Nucleus accumbens (tissue), 56 donors: ENCODE measurements at regions not wholly inside any gene's neighbourhood (a gene's known extent, or its start where the extent isn't known, plus 50 kb on each side); places are given as distances from the start of the nearest gene placed in this dataset.

Experiments
- DNase-seq, 56 donors: peaks; one replicate each; lab custom pipeline; 2025; lab: John Stamatoyannopoulos, UW

DNA sequence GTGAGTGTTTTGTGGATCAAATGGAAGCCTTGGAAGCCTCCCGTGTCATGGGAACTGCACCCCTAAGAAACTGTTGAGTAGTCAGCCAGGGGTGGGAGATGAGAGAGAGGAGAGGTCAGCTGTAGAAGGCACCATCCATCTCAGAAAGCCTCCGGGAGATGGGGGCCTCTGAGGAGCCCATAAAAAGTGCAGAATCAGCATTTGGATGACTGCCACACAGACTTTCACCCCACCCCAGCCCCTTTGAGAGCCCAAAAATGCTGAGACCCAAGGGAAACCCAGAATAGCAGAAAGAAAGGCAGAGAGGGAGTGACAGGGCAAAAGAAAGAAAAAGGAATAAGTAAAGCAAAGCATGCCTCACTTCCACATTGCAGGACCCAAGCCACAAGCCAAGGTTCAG, 443.1 kb upstream of the ZEB2 start:
- no peak for DNase-seq

DNA sequence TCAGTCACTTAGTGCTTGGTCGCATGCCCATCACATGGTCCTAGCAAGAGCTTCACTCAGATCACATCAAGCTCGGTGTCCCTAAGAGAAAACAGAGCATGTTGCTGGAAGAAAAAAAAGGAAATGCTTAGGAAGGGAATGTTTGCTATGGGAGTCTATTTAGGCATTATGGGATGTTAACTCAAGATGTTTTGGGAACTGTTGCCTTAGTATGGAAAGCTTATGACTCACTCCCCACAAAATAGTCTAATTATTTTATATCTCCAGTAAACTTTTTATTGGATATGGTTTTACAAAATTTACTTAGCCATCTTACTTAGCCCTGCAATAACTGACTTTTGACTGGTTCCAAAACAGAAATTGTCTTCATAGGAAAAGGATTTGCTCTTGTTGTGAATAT, 439.5 kb upstream of the ZEB2 start:
- no peak for DNase-seq

DNA sequence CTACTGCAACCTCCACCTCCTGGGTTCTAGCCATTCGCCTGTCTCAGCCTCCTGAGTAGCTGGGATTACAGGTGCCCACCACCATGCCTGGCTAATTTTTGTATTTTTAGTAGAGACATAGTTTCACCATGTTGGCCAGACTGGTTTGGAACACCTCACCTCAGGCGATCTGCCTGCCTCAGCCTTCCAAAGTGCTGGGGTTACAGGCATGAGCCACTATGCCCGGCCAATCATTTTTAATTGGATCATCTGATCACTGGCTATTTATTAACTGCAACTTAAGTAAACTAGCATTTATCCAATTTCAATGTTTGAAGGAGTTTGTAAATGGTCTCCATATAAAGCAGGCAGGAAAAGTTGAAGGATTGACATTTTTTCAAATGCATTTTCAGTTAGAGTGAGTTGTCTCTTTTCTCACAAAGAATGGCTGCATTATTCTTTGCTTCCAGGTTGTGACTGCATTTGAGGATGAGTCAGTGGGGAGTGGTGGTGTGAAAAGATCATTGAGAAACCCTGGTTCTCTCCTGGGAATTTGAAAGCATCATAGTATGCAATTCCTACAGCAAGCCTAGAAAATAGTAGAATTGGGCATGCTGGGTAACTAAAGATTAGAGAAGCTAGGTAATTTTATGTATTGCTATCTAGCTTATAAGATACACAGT, 431.1 kb upstream of the ZEB2 start:
- no peak for DNase-seq

DNA sequence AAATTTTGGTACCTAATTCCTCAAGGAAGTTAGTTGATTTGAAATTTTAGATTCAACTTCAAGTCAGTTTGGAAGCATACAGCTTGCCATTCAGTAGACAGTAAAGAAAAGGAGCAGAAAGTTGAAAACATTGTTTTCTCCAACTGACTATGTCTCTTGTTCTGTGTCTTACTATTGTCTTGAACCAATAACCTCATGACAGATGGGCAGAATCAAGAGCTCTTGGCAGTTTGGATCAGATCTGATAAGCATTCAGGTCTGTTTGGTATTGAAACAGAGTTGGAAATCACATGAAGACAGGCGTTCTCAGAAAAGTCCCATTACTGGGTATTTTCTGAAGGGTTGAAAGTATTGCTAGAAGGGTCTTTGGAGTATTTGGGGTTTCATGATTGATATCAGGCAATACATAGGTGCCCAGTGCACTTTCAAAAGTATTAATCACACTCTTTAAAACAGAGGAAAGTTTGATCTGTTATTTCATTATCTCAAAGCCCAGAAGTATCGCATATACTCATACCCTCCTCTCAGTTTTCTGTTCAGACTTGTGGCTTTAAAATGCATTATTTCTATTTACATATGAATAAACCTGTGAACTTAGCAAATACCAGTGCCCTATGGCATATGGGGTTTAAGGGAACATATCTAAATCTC, 428.4 kb upstream of the ZEB2 start:
- DNase-seq: no peak

DNA sequence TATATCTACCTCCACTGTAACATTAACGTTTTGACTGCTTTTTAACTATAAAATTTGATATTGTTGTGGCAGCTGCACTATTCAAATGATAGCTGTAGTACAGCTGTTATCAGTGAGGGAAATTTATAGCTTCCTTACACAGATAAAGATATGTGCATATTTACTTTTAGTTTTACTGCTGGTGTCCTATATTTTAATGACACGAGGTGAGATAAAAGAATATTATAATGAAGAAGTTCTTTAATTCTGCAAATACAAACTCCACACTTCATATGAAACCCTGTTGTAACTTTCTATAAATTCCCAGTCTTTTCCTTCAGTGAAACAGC, 427.8 kb upstream of the ZEB2 start:
- DNase-seq: no peak

DNA sequence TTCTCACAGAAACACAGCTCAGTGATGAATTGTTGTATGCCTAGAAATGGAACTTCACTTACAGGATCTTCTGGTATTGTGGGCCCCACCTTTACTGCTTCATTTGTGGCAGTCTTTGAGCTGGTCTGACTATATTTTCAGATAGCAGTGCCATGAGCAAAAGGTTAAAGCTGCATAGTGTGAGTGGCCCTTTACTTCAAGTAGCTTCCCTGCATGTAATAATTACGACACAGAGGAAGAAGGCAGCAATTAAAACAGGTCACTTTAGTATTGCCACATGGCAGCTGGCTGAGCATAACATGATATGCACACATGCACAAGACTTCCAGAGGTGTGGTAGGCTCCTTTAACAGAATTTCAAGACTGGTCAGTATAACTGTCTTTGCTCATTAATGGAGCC, 426.3 kb upstream of the ZEB2 start:
- no peak for DNase-seq

DNA sequence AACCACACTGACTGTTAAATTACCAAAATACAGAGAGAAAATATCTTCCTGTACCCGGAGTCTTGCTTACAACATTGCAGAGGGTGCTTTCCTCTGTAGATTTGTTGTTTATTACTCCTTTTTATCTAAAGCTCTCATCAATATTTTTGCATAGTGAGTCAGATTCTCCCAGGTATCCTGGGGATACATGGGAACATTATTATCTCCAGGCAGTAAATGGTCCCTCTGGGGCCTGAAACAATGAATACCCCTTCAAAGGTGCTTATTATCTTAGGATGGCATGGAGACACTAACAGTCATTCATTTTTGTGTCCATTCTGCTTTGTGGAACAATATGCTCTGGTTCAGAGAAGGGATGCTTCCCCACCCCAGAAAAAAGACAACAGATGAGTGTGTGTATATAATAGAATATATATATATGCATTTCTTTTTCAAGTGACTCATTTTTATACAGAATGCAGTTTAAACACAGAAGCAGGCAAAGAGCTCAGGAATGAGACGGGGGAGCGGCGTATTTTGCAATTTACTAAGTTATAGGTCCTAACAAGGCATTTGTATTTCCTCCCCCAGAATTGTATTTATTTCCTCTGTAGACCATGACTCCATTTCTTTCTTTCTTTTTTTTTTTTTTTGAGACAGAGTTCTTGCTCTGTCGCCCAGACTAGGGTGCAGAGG, 424.8 kb upstream of the ZEB2 start:
- no peak for DNase-seq

DNA sequence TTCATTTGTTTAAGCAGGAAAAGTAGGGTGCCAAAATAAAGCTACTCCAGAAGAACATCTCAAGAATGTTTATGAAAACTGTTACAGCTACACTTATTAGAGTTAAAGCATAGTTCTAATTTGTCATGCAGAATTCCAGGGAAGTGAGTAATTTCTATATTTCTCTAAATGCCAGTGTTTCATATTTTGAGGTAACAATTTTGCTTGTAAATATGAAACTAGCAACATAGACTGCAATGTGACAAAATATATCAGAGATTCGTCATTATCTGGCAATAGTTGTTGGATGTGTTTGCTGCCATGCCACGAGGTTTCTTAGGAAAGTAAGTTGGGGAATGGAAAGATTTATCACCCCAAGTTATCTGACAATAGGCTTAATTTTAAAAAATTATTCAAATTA, 424.1 kb upstream of the ZEB2 start:
- DNase-seq: no peak

DNA sequence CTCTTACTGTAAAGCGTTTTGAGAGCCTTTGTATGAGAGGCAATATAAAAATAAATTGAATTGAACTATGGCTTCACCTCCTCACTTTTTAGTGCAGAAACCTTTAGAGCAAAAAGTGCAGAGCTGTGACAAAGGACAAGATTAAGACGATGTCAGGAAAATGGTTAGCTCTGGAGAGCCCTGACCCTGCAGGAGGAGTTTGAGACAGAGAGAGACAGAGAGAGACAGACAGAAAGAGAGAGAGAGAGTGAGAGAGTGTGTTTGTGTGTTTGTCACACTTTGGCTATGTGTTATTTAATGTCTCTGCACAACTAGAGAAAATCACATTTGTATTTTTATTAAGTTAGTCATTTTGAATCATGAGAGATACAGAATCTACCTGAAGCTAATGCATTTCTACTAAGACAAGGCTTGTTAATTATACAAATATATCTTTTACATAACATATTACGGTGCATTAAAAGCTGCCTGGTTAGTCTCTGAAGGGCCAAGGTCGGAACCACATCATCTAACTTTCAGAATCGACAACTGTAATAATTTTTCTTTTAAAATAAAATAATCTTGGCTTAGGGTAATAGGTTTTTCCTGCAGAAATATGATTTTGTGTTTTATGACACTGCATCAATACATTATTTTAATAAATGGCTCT, 423.5 kb upstream of the ZEB2 start:
- no peak for DNase-seq

DNA sequence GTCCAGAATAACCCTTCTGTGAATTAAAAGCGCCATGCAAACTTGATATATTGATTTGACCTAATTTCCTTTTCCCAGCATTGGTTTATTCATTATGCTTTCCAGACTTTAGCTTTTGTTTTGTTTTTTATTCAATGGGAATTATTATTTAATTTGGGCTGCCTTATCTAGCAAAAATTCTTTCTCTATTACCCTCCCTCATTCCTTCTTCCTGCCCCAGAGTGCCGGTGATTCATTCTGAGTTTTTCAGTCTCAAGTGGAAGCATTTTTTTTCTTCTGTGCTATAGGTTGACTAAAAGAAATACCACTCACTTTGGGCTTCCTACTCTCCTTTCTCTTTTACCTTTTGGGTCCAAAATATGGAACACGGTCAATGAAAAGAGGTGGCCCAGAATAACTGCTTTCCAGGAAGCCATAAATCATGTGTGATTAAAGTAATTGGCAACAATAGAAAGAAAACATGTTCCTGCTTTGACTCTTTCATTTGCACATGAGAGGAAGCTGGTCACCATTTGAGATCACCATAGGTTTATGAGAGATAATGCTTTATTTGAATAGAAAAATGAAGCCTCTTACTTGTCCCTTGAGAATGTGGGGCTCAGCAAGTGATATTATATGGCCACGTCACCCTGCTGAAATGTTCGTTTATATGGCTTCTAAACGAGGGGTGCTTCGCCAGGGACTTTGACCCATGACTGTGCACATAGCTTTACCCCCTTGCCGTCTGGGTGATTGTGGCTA, 422.8 kb upstream of the ZEB2 start:
- DNase-seq: no peak

DNA sequence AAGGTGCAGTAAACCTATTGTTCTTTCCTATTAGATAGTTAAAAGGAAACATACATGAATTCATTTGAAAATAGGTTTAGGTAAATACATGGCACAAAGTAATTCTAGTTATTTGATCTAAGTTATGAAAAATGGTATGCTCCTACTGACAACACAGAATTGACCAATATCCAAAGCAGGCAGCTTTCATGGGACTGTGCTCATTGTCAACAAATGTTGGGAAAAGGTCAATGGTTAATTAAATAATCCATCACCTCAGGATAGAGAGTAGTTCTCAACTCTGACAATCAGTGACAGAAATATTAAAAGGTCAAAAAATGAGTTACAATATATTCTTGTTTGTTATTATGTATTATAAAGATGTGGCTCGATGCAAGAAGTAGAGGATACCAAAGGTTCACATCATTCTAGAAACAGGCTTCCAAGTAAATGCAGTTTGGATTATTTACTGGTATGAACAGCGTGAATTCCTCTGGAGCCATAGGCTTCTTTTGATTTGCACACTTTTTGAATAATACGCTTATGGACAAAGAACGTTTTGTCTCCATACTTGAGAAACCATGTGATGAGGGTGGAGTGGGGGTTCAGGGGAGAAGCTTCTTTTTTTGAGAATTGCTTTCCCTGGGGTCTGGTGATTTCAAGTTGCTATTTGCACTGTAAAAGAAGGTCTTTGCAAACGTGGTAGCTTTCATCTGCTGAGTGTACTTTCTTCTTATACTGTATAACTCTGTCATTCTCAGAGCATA, 422.0 kb upstream of the ZEB2 start:
- no peak for DNase-seq

DNA sequence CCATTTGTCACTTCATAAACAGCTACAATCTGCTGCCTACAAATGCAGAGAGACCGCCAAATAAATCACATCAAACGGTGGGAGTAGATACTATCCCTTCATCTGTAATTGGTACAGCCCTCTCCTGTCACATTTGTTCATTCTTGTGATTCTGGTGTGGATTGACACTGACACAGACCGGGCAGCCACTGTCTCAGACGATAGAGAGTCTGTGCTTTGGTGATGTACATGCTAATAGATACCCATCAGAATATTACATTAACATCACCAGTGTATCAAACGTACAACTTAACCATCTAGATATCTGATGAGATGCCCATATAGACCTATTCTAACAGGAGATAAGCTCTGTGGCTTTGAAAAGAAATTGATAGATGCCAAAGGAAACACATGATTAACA, 419.7 kb upstream of the ZEB2 start:
- peak in 1 of 56 donors; percentile 7 for DNase-seq

DNA sequence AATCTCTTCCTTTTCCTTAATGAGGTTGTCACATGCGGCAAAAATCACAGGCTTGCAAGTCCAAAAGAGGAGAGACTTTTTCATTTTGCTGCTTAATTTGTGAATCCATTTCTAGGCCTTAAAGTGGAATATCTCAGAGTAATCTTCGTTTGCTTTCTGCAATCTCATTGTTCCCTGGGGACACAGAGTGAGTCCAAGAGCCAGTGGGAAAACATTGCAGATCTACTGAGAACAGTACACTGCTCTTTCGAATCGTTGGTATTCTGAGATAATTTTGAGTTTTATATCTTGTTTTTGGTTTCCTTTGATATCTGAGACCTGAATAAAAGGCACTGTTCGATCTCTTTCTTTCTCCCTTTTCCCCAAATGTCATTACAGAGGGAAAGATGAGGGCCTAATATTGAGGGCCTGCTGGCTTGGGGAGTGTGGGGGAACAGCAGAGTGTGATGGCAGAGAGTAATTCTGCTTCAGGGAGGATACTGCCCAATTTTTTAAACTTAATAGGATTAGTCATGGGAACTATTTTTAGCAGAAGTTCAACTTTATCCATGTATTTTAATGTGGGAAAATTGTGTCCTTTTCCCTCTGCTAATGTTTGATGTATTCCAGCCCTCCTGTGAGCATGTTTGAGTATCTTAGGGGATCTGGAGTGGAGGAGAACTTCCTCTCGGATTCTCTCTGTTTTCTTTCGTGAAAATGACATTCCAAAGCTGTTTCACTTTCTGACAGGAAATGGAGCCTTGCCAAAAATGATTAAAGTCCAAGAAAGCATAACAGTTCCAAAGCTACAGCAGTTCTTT, 418.2 kb upstream of the ZEB2 start:
- DNase-seq: no peak

DNA sequence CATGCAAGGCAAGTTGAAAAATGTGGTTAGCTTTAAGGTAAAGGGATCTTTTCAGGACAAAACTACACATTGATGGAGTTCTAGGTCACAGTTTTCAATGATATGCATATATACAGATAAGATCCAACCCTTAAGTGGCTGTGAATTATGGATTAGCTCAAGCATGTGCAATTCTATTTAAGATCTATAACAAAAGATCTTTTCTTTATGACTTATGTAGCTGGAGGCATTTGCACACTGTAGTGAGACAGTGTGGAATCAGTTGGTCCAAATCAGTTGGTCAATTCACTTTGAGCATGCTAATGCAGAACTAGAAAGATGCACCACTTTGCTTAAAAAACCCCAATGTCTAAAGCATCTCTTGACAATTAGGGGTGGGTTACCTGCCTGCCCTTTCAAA, 417.1 kb upstream of the ZEB2 start:
- no peak for DNase-seq

DNA sequence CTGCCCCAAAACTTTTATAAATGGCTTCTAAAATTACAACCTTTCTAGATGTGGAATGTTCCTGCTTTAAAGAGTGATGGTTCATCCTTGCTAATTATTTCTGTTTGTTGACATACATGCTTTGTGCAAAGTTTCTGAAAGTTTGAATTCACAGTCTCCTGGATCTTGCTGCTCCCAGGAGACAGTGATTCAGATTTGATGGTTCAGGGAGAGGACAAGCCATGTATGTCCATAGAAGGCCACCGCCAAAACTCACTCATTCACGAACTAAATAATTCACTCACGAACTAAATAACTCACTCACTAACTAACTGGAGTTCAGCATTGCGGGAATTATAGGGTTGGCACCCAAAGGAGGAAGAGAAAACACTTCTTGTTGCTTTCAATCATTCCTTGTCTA, 416.5 kb upstream of the ZEB2 start:
- DNase-seq: no peak

DNA sequence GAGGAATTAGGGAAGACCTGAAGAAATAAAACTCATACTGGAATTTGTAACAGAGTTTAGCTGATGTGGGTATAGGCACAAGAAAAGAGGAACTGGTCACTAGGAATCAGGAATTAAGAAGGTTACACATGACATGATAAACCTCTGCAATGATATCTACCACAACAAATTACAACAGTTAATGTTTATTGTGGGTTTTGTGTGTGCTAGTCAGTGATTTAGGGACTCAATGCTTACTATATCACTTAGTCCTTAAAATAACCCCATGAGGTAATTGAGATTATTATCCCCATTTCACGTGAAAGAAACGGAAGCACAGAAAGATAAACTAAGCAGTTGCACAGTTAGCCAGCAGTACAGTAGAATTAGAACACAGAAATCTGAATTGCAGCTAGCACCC, 415.8 kb upstream of the ZEB2 start:
- DNase-seq: no peak

DNA sequence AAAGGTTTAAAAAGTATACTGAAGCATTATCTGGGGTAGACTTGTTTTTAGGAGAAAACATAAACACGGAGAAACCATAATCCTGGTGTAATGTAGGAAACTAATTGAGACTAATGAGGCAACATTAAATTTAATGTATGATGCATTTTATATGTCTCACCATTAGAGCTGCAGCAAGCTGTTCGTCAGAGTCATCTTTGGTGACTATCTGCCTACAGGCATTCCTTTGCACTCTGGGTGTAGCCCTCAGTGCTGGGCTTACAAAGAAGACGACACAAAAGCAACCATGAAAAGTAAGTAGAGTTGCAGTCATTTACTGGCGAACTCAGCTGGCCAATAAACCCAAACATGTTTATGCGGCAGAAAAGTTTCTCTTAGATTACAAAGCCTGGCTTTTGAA, 415.3 kb upstream of the ZEB2 start:
- no peak for DNase-seq

DNA sequence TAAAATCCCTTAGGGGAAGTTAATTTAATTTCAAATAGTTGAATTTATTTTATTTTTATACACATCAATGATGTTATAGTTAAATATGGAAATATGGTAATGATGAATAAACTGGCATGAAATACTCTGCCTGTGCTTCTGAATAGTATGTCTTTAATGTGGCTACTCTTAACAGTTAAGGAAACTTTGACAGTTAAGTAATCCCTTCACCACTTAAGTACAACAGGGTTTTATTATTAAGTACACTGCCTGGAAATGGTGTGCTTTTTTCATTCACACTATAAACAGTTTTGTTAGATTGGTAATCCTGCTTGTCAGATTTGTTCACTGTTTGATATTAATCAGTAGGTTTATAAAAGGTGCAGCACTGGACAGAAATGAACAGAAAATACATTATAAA, 412.0 kb upstream of the ZEB2 start:
- DNase-seq: no peak

DNA sequence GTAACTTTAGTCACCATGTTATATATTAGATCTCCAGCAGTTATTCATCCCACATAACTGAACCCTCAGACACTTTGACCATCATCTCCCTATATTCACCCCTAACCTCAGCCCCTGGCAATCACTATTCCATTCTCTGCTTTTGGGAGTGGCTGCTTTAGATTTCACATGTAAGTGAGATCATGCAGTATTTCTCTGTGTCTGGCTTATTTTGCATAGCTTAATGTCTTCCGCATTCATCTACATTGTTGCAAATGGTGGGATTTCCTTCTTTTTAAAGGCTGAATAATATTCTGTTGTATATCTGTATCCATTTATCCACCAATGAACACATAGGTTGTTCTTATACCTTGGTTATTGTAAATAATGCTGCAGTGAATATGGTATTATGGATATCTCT, 411.6 kb upstream of the ZEB2 start:
- no peak for DNase-seq

DNA sequence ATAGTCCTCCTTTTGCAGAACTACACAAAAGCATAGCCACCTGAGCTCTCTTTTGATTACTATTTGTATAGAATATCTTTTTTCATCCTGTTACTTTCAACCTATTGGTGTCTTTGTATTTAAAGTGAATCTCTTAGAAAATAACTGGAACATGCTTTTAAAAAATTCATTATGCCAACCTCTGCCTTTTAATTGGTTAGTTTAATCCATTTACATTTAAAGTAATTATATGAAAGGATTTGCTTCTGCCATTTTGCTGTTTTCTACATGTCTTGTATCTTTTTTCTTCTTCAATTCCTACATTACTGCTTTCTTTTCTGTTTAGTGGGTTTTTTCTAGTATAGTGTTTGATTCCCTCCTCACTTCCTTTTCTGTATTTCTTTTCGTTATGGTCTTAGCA, 407.5 kb upstream of the ZEB2 start:
- no peak for DNase-seq
